IMR-90 (cell line): ENCODE measurements at regions not wholly inside any gene's neighbourhood (a gene's known extent, or its start where the extent isn't known, plus 50 kb on each side); places are given as distances from the start of the nearest gene placed in this dataset.

ENCODE experiments used
- ATAC-seq: fragments of 200-7000 bp; cut with Tn5 transposase; 2 replicates; pipeline ENCODE4 v1.9.1; 2020; ENCODE audit warnings: low read depth, mild to moderate bottlenecking, moderate library complexity
- BruUV-seq: library from RNA; stranded (reverse); fragments of 400-500 nt; replicated peaks from 2 replicates; lab custom pipeline; 2021; lab: Mats Ljungman, UMichigan
- CTCF ChIA-PET: fragments of 300-600 bp; formaldehyde crosslinking; extraction: SDS; loops from one replicate; lab custom pipeline; 2021; ENCODE audit warnings: antibody characterized with exemption; lab: Yijun Ruan, JAX
- POLR2A ChIA-PET: fragments of 300-600 bp; sonication (Branson Sonifier 250); formaldehyde crosslinking; loops from one replicate; lab custom pipeline; 2022; ENCODE audit warnings: antibody characterized with exemption; ENCODE audit not compliant: unreplicated experiment; lab: Charles Lee
- DNase-seq: peaks from one replicate; pipeline ENCODE4 v3.0.0; 2013
- H2AFZ ChIP-seq: replicated peaks from 2 replicates; pipeline ENCODE3; 2013; ENCODE audit warnings: low read length, mild to moderate bottlenecking; ENCODE audit not compliant: poor library complexity
- H2AK5ac ChIP-seq: 2 replicates; pipeline ENCODE4 v1.6.1; 2013; ENCODE audit warnings: low read depth, low read length, inconsistent platforms
- H2AK9ac ChIP-seq: replicated peaks from 2 replicates; pipeline ENCODE3; 2013; ENCODE audit warnings: mild to moderate bottlenecking, low read depth, low read length, moderate library complexity; ENCODE audit not compliant: poor library complexity
- H2BK120ac ChIP-seq: 2 replicates; pipeline ENCODE4 v1.6.1; 2013; ENCODE audit warnings: low read depth, low read length, inconsistent platforms
- H2BK15ac ChIP-seq: 3 replicates; pipeline ENCODE4 v1.6.1; 2013; ENCODE audit warnings: low read depth, low read length, inconsistent platforms
- H2BK20ac ChIP-seq: 2 replicates; pipeline ENCODE4 v1.6.1; 2013; ENCODE audit warnings: low read depth, mild to moderate bottlenecking, inconsistent platforms, low read length, moderate library complexity
- H2BK5ac ChIP-seq: 2 replicates; pipeline ENCODE4 v1.6.1; 2013; ENCODE audit warnings: mild to moderate bottlenecking, low read depth, low read length, inconsistent platforms; ENCODE audit not compliant: poor library complexity, severe bottlenecking
- H3K14ac ChIP-seq: replicated peaks from 2 replicates; pipeline ENCODE4 v1.6.1; 2013; ENCODE audit warnings: low read depth, low read length, inconsistent platforms
- H3K18ac ChIP-seq: 2 replicates; pipeline ENCODE4 v1.6.1; 2013; ENCODE audit warnings: low read depth, low read length, control low read depth
- H3K23ac ChIP-seq: 2 replicates; pipeline ENCODE4 v1.6.1; 2013; ENCODE audit warnings: low read depth, low read length, inconsistent platforms
- H3K27ac ChIP-seq: 2 replicates; pipeline ENCODE4 v1.5.1; 2013; ENCODE audit warnings: mild to moderate bottlenecking, control low read depth, low read length; ENCODE audit not compliant: insufficient read depth
- H3K27me3 ChIP-seq: 2 replicates; pipeline ENCODE4 v1.6.1; 2013; ENCODE audit warnings: low read length; ENCODE audit not compliant: control insufficient read depth, insufficient read depth
- H3K36me3 ChIP-seq: 2 replicates; pipeline ENCODE4 v1.6.1; 2013; ENCODE audit warnings: low read length, mixed read lengths; ENCODE audit not compliant: control insufficient read depth, insufficient read depth
- H3K4ac ChIP-seq: 2 replicates; pipeline ENCODE4 v1.6.1; 2013; ENCODE audit warnings: low read depth, low read length, inconsistent platforms
- H3K4me1 ChIP-seq: 2 replicates; pipeline ENCODE4 v1.6.1; 2013; ENCODE audit warnings: low read length, mixed read lengths; ENCODE audit not compliant: control insufficient read depth, insufficient read depth
- H3K4me2 ChIP-seq: 2 replicates; pipeline ENCODE4 v1.6.1; 2013; ENCODE audit warnings: low read depth, mild to moderate bottlenecking, control low read depth, low read length, moderate library complexity
- H3K4me3 ChIP-seq: 2 replicates; pipeline ENCODE4 v1.5.1; 2013; ENCODE audit warnings: low read depth, mild to moderate bottlenecking, control low read depth, low read length, moderate library complexity; ENCODE audit not compliant: insufficient read depth
- H3K56ac ChIP-seq: 2 replicates; pipeline ENCODE4 v1.6.1; 2013; ENCODE audit warnings: low read length, inconsistent platforms; ENCODE audit not compliant: insufficient read depth; ENCODE audit errors: extremely low read depth
- H3K79me1 ChIP-seq, 2 experiments: 2 replicates each; pipeline ENCODE4 v1.6.1; 2013; ENCODE audit warnings: low read length in 2 of 2, inconsistent platforms in 1 of 2, low read depth in 1 of 2
- H3K9ac ChIP-seq: 2 replicates; pipeline ENCODE4 v1.6.1; 2013; ENCODE audit warnings: low read depth, low read length, control low read depth
- H3K9me1 ChIP-seq: 2 replicates; pipeline ENCODE4 v1.6.1; 2013; ENCODE audit warnings: low read length, inconsistent platforms; ENCODE audit not compliant: insufficient read depth
- H3K9me3 ChIP-seq: 2 replicates; pipeline ENCODE4 v1.6.1; 2013; ENCODE audit warnings: low read length; ENCODE audit not compliant: control insufficient read depth, insufficient read depth
- H4K20me1 ChIP-seq: 2 replicates; pipeline ENCODE4 v1.6.1; 2013; ENCODE audit warnings: low read length, inconsistent platforms; ENCODE audit not compliant: insufficient read depth
- H4K5ac ChIP-seq: 2 replicates; pipeline ENCODE4 v1.6.1; 2013; ENCODE audit warnings: mild to moderate bottlenecking, low read depth, low read length, control low read depth
- H4K8ac ChIP-seq, 2 experiments: 2 replicates each; pipeline ENCODE4 v1.6.1; 2013; ENCODE audit warnings: low read depth in 2 of 2, low read length in 2 of 2, control low read depth in 1 of 2, inconsistent platforms in 1 of 2
- H4K91ac ChIP-seq: 2 replicates; pipeline ENCODE4 v1.6.1; 2013; ENCODE audit warnings: low read depth, low read length, inconsistent platforms; ENCODE audit not compliant: insufficient read depth
- BHLHE40 ChIP-seq: fragments of 150-350 bp; IDR thresholded peaks from 2 replicates; pipeline ENCODE4 v1.6.1; 2016; ENCODE audit warnings: mild to moderate bottlenecking, low read depth, low read length
- CEBPB ChIP-seq: IDR thresholded peaks from 2 replicates; pipeline ENCODE4 v1.6.1; 2012; ENCODE audit warnings: low read depth, low read length, improper control_type of control experiment
- CHD1 ChIP-seq: IDR thresholded peaks from 2 replicates; pipeline ENCODE4 v1.6.1; 2012; ENCODE audit warnings: low read depth, low read length, improper control_type of control experiment
- CTCF ChIP-seq: conservative IDR thresholded peaks from 2 replicates; pipeline ENCODE4 v1.5.1; 2012; ENCODE audit warnings: mild to moderate bottlenecking, low read depth, low read length, improper control_type of control experiment
- ELK1 ChIP-seq: fragments of 150-350 bp; IDR thresholded peaks from 2 replicates; pipeline ENCODE4 v1.6.1; 2016; ENCODE audit warnings: low read depth, mild to moderate bottlenecking, low read length, moderate library complexity, borderline replicate concordance
- FOS ChIP-seq: fragments of 150-350 bp; IDR thresholded peaks from 2 replicates; pipeline ENCODE4 v1.6.1; 2016; ENCODE audit warnings: low read depth, low read length
- MAFK ChIP-seq: IDR thresholded peaks from 2 replicates; pipeline ENCODE4 v1.6.1; 2012; ENCODE audit warnings: low read depth, low read length, improper control_type of control experiment
- MAZ ChIP-seq: IDR thresholded peaks from 2 replicates; pipeline ENCODE4 v1.6.1; 2012; ENCODE audit warnings: low read depth, mild to moderate bottlenecking, low read length, improper control_type of control experiment, moderate library complexity, borderline replicate concordance
- MXI1 ChIP-seq: IDR thresholded peaks from 2 replicates; pipeline ENCODE4 v1.6.1; 2012; ENCODE audit warnings: low read depth, mild to moderate bottlenecking, low read length, moderate library complexity, borderline replicate concordance
- NFE2L2 ChIP-seq: fragments of 150-350 bp; IDR thresholded peaks from 2 replicates; pipeline ENCODE4 v1.6.1; 2016; ENCODE audit warnings: low read depth, mild to moderate bottlenecking, low read length
- POLR2A ChIP-seq: IDR thresholded peaks from 2 replicates; pipeline ENCODE4 v1.6.1; 2012; ENCODE audit warnings: mild to moderate bottlenecking, low read depth, low read length
- RAD21 ChIP-seq: IDR thresholded peaks from 2 replicates; pipeline ENCODE4 v1.6.1; 2012; ENCODE audit warnings: low read length, improper control_type of control experiment
- RCOR1 ChIP-seq: IDR thresholded peaks from 2 replicates; pipeline ENCODE4 v1.6.1; 2012; ENCODE audit warnings: mild to moderate bottlenecking, low read length, improper control_type of control experiment; ENCODE audit not compliant: insufficient replicate concordance
- RFX5 ChIP-seq: IDR thresholded peaks from 2 replicates; pipeline ENCODE4 v1.8.0; 2012; ENCODE audit warnings: low read depth, mild to moderate bottlenecking, low read length, moderate library complexity
- SMC3 ChIP-seq: fragments of 150-350 bp; IDR thresholded peaks from 2 replicates; pipeline ENCODE4 v1.6.1; 2016; ENCODE audit warnings: low read depth, mild to moderate bottlenecking, antibody characterized with exemption, low read length, moderate library complexity
- USF2 ChIP-seq: fragments of 150-350 bp; IDR thresholded peaks from 2 replicates; pipeline ENCODE4 v1.6.1; 2017; ENCODE audit warnings: mild to moderate bottlenecking, antibody characterized with exemption, low read length, low read depth
- WGBS, 2 experiments: methylation state at CpG; one replicate each; pipeline versions ENCODE4 v1.1.5 to v1.1.7; 2013; ENCODE audit warnings: missing lambda C conversion rate in 2 of 2; ENCODE audit not compliant: insufficient read length in 1 of 2; ENCODE audit errors: extremely low coverage in 2 of 2; 5-methylcytosine and 5-hydroxymethylcytosine counted together
- dilution Hi-C: fragments of 300-500 bp; cut with HindIII; formaldehyde crosslinking; loops from one replicate; pipeline ENCODE4 v1.14.3; 2018; ENCODE audit warnings: low sequenced_read_pairs; ENCODE audit not compliant: unreplicated experiment
- in situ Hi-C: fragments of 300-500 bp; cut with MboI; formaldehyde crosslinking; loops from 3 replicates; pipeline ENCODE4 v1.14.3; 2019; ENCODE audit warnings: low sequenced_read_pairs, inconsistent platforms, mixed read lengths
- intact Hi-C: fragments of 100-400 bp; cut with micrococcal nuclease; formaldehyde crosslinking; loops from 2 replicates; pipeline ENCODE4 v1.10.0; 2022

- BruUV-seq, result no TSS peak
- in situ Hi-C loops (no loop called here), dilution Hi-C loops (no loop called here), intact Hi-C loops (no loop called here)
- Histone ChIP-seq H2BK20ac (no peak overlapping the region), H3K4me2 (no peak overlapping the region), H3K79me1 (no peaks in the 10 kb centered on the region), H2BK15ac (no peak overlapping the region), H2AFZ (no peak overlapping the region), H3K4me3 (no peak overlapping the region), H2BK120ac (no peak overlapping the region), H3K36me3 (no peaks in the 10 kb centered on the region), H3K9ac (no peak overlapping the region), H3K14ac (no peak overlapping the region), H4K20me1 (no peaks in the 10 kb centered on the region), H4K91ac (no peak overlapping the region), H3K4ac (no peak overlapping the region), H2AK9ac (no peak overlapping the region), H3K4me1 (no peaks in the 10 kb centered on the region), H3K9me1 (no peaks in the 10 kb centered on the region), H3K27me3 (peaks cover 4% of the 10 kb centered on the region; the same call in 1 of the 2 replicates), H3K27ac (no peak overlapping the region), H4K5ac (no peak overlapping the region), H4K8ac (no peak overlapping the region), H3K23ac (no peak overlapping the region), H3K18ac (no peak overlapping the region), H2BK5ac (no peak overlapping the region), H3K56ac (no peak overlapping the region), H2AK5ac (no peak overlapping the region), H3K9me3 (peaks cover 5% of the 10 kb centered on the region; the same call in 1 of the 2 replicates)
- ATAC-seq (no peak), DNase-seq (no peak)
- WGBS, 2 experiments, result no CpG with 5 or more reads among the region's 5 CpGs
- ChIA-PET POLR2A (no interaction called here), CTCF (no interaction called here)
- TF ChIP-seq BHLHE40, result no peak
- TF ChIP-seq POLR2A, result no peak
- no peak for TF ChIP-seq SMC3
- TF ChIP-seq NFE2L2, result no peak
- TF ChIP-seq RFX5, result no peak
- no peak for TF ChIP-seq RAD21
- no peak for TF ChIP-seq MAZ
- TF ChIP-seq CEBPB, result no peak
- no peak for TF ChIP-seq RCOR1
- TF ChIP-seq CHD1, result no peak
- TF ChIP-seq USF2, result no peak
- TF ChIP-seq MAFK, result no peak
- no peak for TF ChIP-seq CTCF
- TF ChIP-seq ELK1, result no peak
- TF ChIP-seq FOS, result no peak
- no peak for TF ChIP-seq MXI1
These were observed 391.6 kb upstream of the HS6ST1 start for GRCh38 chr2:128710242-128710641.
